HG03135 (cell line): ENCODE measurements at regions not wholly inside any gene's neighbourhood (a gene's known extent, or its start where the extent isn't known, plus 50 kb on each side); places are given as distances from the start of the nearest gene placed in this dataset.

Experiments
- ATAC-seq: cut with Tn5 transposase; IDR thresholded peaks from one replicate; pipeline ENCODE4 v1.9.1; 2021; ENCODE audit warnings: mild to moderate bottlenecking, moderate library complexity; ENCODE audit not compliant: unreplicated experiment

- ATAC-seq: no peak
Observed at GRCh38 chr2:128794285-128794684, 475.6 kb upstream of the HS6ST1 start.

GRCh38 chr2:128796321-128796720 is 477.7 kb upstream of the HS6ST1 start:
- ATAC-seq: no peak

- no peak for ATAC-seq
Observed at GRCh38 chr2:128797092-128797491, 478.4 kb upstream of the HS6ST1 start.

GRCh38 chr2:128797533-128797932 is 478.9 kb upstream of the HS6ST1 start:
- ATAC-seq: no peak

- ATAC-seq: no peak
Observed at GRCh38 chr2:128797937-128798336, 479.3 kb upstream of the HS6ST1 start.

- no peak for ATAC-seq
Observed at GRCh38 chr2:128798502-128799283, 480.0 kb upstream of the HS6ST1 start.

- ATAC-seq: no peak
Observed at GRCh38 chr2:128799284-128799552, 480.6 kb upstream of the HS6ST1 start.

GRCh38 chr2:128799730-128800129 is 481.1 kb upstream of the HS6ST1 start:
- no peak for ATAC-seq

GRCh38 chr2:128801576-128801975 is 482.9 kb upstream of the HS6ST1 start:
- ATAC-seq: no peak

GRCh38 chr2:128803222-128803621 is 484.6 kb upstream of the HS6ST1 start:
- no peak for ATAC-seq

- no peak for ATAC-seq
Observed at GRCh38 chr2:128805237-128805636, 486.6 kb upstream of the HS6ST1 start.

- ATAC-seq: no peak
Observed at GRCh38 chr2:128805918-128806317, 487.2 kb upstream of the HS6ST1 start.

- ATAC-seq: no peak
Observed at GRCh38 chr2:128807317-128807716, 488.6 kb upstream of the HS6ST1 start.

GRCh38 chr2:128808462-128809258 is 490.0 kb upstream of the HS6ST1 start:
- ATAC-seq: no peak

GRCh38 chr2:128809259-128809636 is 490.6 kb upstream of the HS6ST1 start:
- no peak for ATAC-seq

GRCh38 chr2:128809880-128810279 is 491.2 kb upstream of the HS6ST1 start:
- ATAC-seq: no peak

- no peak for ATAC-seq
Observed at GRCh38 chr2:128812183-128812940, 493.7 kb upstream of the HS6ST1 start.

- ATAC-seq: no peak
Observed at GRCh38 chr2:128813352-128814034, 494.8 kb upstream of the HS6ST1 start.

- ATAC-seq: no peak
Observed at GRCh38 chr2:128815248-128815647, 496.6 kb upstream of the HS6ST1 start.

GRCh38 chr2:128817171-128817570 is 498.5 kb upstream of the HS6ST1 start:
- ATAC-seq: no peak

GRCh38 chr2:128817813-128818212 is 499.1 kb upstream of the HS6ST1 start:
- ATAC-seq: no peak
